K562 (cell line): ENCODE measurements at regions not wholly inside any gene's neighbourhood (a gene's known extent, or its start where the extent isn't known, plus 50 kb on each side); places are given as distances from the start of the nearest gene placed in this dataset.

ENCODE experiments used
- ASH1L ChIP-seq: fragments of 450-650 bp; IDR thresholded peaks from 2 replicates; pipeline ENCODE4 v1.6.1; 2018; ENCODE audit warnings: borderline replicate concordance, mild to moderate bottlenecking, low read depth; ENCODE audit not compliant: partially characterized antibody
- ELF1 ChIP-seq: fragments of 200-800 bp; sonication (Bioruptor generic); IDR thresholded peaks from 2 replicates; pipeline ENCODE4 v1.6.1; 2016; ENCODE audit warnings: missing genetic modification characterization, missing compliant biosample characterization
- ETV5 ChIP-seq: sonication (generic); formaldehyde crosslinking; IDR thresholded peaks from 2 replicates; pipeline ENCODE4 v1.4.0; 2020; ENCODE audit warnings: low read depth, mild to moderate bottlenecking, missing genetic modification reagents
- ETV6 ChIP-seq, 3 experiments: fragments of 150-350 bp in 1 of 3; sonication (generic) in 1 of 3; formaldehyde crosslinking in 1 of 3; IDR thresholded peaks; 2 replicates each; pipeline versions ENCODE4 v1.6.1 to v1.8.0; 2014 to 2022; ENCODE audit warnings: borderline replicate concordance in 2 of 3, low read depth in 2 of 3, antibody characterized with exemption in 1 of 3, low read length in 1 of 3, mild to moderate bottlenecking in 1 of 3, missing genetic modification reagents in 1 of 3
- KLF16 ChIP-seq: IDR thresholded peaks from 2 replicates; pipeline ENCODE4 v1.6.1; 2016; ENCODE audit warnings: antibody characterized with exemption
- NELFE ChIP-seq: IDR thresholded peaks from 2 replicates; pipeline ENCODE4 v1.6.1; 2011; ENCODE audit warnings: mild to moderate bottlenecking; ENCODE audit not compliant: insufficient read depth, insufficient read length
- PRPF4 ChIP-seq: fragments of 200-400 bp; formaldehyde crosslinking; IDR thresholded peaks from one replicate; pipeline ENCODE4 v1.6.1; 2017; ENCODE audit warnings: low read length, low read depth, mild to moderate bottlenecking; ENCODE audit not compliant: insufficient read depth, poor library complexity, severe bottlenecking
- RNF2 ChIP-seq: sonication (generic); IDR thresholded peaks from 2 replicates; pipeline ENCODE4 v1.6.1; 2016
- SREBF2 ChIP-seq: sonication (generic); formaldehyde crosslinking; IDR thresholded peaks from 2 replicates; pipeline ENCODE4 v1.4.0; 2020; ENCODE audit warnings: mild to moderate bottlenecking, missing genetic modification reagents
- STAG1 ChIP-seq: sonication (generic); formaldehyde crosslinking; IDR thresholded peaks from 2 replicates; pipeline ENCODE4 v1.5.0; 2020; ENCODE audit warnings: missing genetic modification reagents, borderline replicate concordance
- U2AF2 ChIP-seq: fragments of 200-400 bp; formaldehyde crosslinking; optimal IDR thresholded peaks from 2 replicates; pipeline ENCODE3; 2017; ENCODE audit warnings: low read depth, mild to moderate bottlenecking, low read length
- ZBTB1 ChIP-seq: sonication (generic); formaldehyde crosslinking; IDR thresholded peaks from 2 replicates; pipeline ENCODE4 v1.8.1; 2023; ENCODE audit warnings: missing genetic modification reagents, low read depth, mild to moderate bottlenecking, borderline replicate concordance
- ZEB2 ChIP-seq: fragments of 450-650 bp; IDR thresholded peaks from 2 replicates; pipeline ENCODE4 v1.6.1; 2016
- ZNF263 ChIP-seq: sonication (generic); formaldehyde crosslinking; IDR thresholded peaks from 2 replicates; pipeline ENCODE4 v1.8.0; 2022; ENCODE audit warnings: mild to moderate bottlenecking, missing genetic modification reagents, borderline replicate concordance
- ZNF436 ChIP-seq: fragments of 250-450, 450-650 bp; sonication (Bioruptor Pico); formaldehyde crosslinking; IDR thresholded peaks from 2 replicates; pipeline ENCODE4 v1.7.0; 2020; ENCODE audit warnings: mild to moderate bottlenecking
- ZNF707 ChIP-seq: fragments of 250-450 bp; sonication (Bioruptor Pico); conservative IDR thresholded peaks from 2 replicates; pipeline ENCODE4 v1.8.0; 2022; ENCODE audit warnings: inconsistent platforms, mild to moderate bottlenecking, moderate library complexity
- ZZZ3 ChIP-seq: fragments of 450-650 bp; IDR thresholded peaks from 2 replicates; pipeline ENCODE4 v1.6.1; 2016; ENCODE audit warnings: antibody characterized with exemption, mild to moderate bottlenecking, moderate library complexity
- TF ChIP-seq, protein P1 (sequence below), 2 experiments: IDR thresholded peaks; 2 replicates each; pipeline ENCODE4 v1.6.1; 2011; ENCODE audit warnings: borderline replicate concordance in 1 of 2, control low read depth in 1 of 2, low read depth in 1 of 2, low read length in 1 of 2, mild to moderate bottlenecking in 1 of 2, mixed read lengths in 1 of 2, moderate library complexity in 1 of 2; ENCODE audit not compliant: insufficient read depth in 1 of 2, insufficient read length in 1 of 2, poor library complexity in 1 of 2, severe bottlenecking in 1 of 2; ENCODE audit errors: extremely low read depth in 1 of 2
- TF ChIP-seq, protein P2 (sequence below): fragments of 450-650 bp; conservative IDR thresholded peaks from 2 replicates; pipeline ENCODE4 v1.6.1; 2016; ENCODE audit warnings: missing genetic modification characterization, low read depth, mild to moderate bottlenecking, missing compliant biosample characterization, moderate library complexity
- TF ChIP-seq, protein P3 (sequence below): fragments of 250-450 bp; sonication (Bioruptor Pico); IDR thresholded peaks from 2 replicates; pipeline ENCODE4 v1.8.0; 2021; ENCODE audit warnings: moderate library complexity, mild to moderate bottlenecking, inconsistent platforms
- TF ChIP-seq, protein P4 (sequence below): fragments of 450-650 bp; IDR thresholded peaks from 2 replicates; pipeline ENCODE4 v1.6.1; 2016; ENCODE audit warnings: antibody characterized with exemption
- TF ChIP-seq, protein P5 (sequence below): sonication (generic); formaldehyde crosslinking; IDR thresholded peaks from 2 replicates; pipeline ENCODE4 v1.8.1; 2023; ENCODE audit warnings: mild to moderate bottlenecking, missing genetic modification reagents

DNA sequence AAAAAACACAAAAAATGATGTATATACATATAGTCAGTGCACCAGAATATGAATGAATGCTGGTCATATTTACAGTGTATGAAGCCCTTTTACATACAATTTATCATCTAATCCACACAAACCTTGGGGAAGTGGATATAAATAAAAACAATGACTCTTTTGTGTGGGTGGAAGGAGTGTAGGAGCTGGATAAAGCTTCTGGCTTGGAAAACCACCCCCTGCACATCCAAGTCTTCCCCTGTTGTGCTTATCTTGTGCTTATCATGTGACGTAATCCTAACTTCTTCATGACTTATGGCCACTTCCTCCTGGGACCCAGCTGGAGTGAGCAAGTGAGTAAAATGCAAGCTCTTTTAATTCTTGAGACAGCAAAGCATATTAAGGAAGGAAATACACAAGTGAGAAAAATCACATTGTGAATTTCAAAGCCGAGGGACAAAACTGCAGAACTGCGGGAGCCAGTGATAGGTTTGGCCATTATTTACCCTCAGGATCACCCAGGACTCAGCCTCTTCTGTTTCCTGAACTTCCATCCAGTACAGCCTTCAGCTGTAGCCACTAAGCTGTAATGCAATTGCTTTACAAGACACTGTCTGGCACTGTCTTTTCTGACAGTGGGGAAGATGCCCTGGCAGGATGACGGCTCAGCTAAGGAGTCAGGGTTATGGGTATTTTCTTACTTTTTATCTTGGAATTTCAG is 104.0 kb upstream of the PPM1J start (continued):
- no peak for TF ChIP-seq ZNF263
- TF ChIP-seq ZBTB1 (CRISPR knock-in tag) = no peak
- 0 out of 4 replicates have a peak, but pooled peaks of 1 of the 2 experiments have one; percentile 45 for TF ChIP-seq ETV6 (IDR thresholded peaks at IDR 0.05; ENCODE audit: borderline replicate concordance in 1 of 2, low read depth in 2 of 2, low read length in 1 of 2)
- TF ChIP-seq ETV6 (CRISPR knock-in tag; IDR thresholded peaks at IDR 0.05; ENCODE audit: borderline replicate concordance) = no peak
- no peak for TF ChIP-seq NELFE
- TF ChIP-seq SREBF2 (CRISPR knock-in tag) = no peak
- TF ChIP-seq, protein P1, sequence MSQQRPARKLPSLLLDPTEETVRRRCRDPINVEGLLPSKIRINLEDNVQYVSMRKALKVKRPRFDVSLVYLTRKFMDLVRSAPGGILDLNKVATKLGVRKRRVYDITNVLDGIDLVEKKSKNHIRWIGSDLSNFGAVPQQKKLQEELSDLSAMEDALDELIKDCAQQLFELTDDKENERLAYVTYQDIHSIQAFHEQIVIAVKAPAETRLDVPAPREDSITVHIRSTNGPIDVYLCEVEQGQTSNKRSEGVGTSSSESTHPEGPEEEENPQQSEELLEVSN (IDR thresholded peaks at IDR 0.05; ENCODE audit: borderline replicate concordance in 1 of 2, extremely low read depth in 1 of 2, insufficient read depth in 1 of 2, insufficient read length in 1 of 2, low read depth in 1 of 2, low read length in 1 of 2, poor library complexity in 1 of 2, severe bottlenecking in 1 of 2) = no peak
- no peak for TF ChIP-seq ZZZ3
- TF ChIP-seq U2AF2 = no peak
- TF ChIP-seq PRPF4 = no peak
- TF ChIP-seq KLF16 = peak; percentile 80; the same call in 1 of the 2 replicates
- TF ChIP-seq ZNF707 = no peak
- TF ChIP-seq ZNF436 (CRISPR knock-in tag) = no peak
- no peak for TF ChIP-seq RNF2
- TF ChIP-seq ETV5 (CRISPR knock-in tag) = peak; percentile 38; the same call in 1 of the 2 replicates
- TF ChIP-seq ELF1 (tag) = no peak; the same call in none of the 2 replicates
- TF ChIP-seq, protein P2, sequence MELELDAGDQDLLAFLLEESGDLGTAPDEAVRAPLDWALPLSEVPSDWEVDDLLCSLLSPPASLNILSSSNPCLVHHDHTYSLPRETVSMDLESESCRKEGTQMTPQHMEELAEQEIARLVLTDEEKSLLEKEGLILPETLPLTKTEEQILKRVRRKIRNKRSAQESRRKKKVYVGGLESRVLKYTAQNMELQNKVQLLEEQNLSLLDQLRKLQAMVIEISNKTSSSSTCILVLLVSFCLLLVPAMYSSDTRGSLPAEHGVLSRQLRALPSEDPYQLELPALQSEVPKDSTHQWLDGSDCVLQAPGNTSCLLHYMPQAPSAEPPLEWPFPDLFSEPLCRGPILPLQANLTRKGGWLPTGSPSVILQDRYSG = no peak
- TF ChIP-seq, protein P3, sequence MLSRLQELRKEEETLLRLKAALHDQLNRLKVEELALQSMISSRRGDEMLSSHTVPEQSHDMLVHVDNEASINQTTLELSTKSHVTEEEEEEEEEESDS (CRISPR knock-in tag) = no peak
- no peak for TF ChIP-seq STAG1
- TF ChIP-seq ZEB2 = no peak
- TF ChIP-seq, protein P4, sequence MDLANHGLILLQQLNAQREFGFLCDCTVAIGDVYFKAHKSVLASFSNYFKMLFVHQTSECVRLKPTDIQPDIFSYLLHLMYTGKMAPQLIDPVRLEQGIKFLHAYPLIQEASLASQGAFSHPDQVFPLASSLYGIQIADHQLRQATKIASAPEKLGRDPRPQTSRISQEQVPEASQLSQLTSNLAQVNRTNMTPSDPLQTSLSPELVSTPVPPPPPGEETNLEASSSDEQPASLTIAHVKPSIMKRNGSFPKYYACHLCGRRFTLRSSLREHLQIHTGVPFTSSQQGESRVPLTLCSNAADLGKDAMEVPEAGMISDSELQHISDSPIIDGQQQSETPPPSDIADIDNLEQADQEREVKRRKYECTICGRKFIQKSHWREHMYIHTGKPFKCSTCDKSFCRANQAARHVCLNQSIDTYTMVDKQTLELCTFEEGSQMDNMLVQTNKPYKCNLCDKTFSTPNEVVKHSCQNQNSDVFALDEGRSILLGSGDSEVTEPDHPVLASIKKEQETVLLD = no peak
- no peak for TF ChIP-seq ASH1L
- TF ChIP-seq, protein P5, sequence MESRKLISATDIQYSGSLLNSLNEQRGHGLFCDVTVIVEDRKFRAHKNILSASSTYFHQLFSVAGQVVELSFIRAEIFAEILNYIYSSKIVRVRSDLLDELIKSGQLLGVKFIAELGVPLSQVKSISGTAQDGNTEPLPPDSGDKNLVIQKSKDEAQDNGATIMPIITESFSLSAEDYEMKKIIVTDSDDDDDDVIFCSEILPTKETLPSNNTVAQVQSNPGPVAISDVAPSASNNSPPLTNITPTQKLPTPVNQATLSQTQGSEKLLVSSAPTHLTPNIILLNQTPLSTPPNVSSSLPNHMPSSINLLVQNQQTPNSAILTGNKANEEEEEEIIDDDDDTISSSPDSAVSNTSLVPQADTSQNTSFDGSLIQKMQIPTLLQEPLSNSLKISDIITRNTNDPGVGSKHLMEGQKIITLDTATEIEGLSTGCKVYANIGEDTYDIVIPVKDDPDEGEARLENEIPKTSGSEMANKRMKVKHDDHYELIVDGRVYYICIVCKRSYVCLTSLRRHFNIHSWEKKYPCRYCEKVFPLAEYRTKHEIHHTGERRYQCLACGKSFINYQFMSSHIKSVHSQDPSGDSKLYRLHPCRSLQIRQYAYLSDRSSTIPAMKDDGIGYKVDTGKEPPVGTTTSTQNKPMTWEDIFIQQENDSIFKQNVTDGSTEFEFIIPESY (CRISPR knock-in tag) = no peak
